SK-N-MC (cell line): ENCODE measurements at regions not wholly inside any gene's neighbourhood (a gene's known extent, or its start where the extent isn't known, plus 50 kb on each side); places are given as distances from the start of the nearest gene placed in this dataset.

Experiments used
- EZH2 ChIP-seq: fragments of 200-600 bp; sonication (generic); IDR thresholded peaks from one replicate; pipeline ENCODE4 v1.6.1; 2017; ENCODE audit warnings: antibody characterized with exemption
- FOXP2 ChIP-seq: optimal IDR thresholded peaks from 2 replicates; pipeline ENCODE3; 2011; ENCODE audit warnings: mild to moderate bottlenecking, moderate library complexity; ENCODE audit not compliant: insufficient read depth; ENCODE audit errors: extremely low read length, control extremely low read depth
- POLR2AphosphoS5 ChIP-seq: IDR thresholded peaks from 2 replicates; pipeline ENCODE4 v1.6.1; 2012; ENCODE audit warnings: mild to moderate bottlenecking, low read depth, low read length, borderline replicate concordance

DNA sequence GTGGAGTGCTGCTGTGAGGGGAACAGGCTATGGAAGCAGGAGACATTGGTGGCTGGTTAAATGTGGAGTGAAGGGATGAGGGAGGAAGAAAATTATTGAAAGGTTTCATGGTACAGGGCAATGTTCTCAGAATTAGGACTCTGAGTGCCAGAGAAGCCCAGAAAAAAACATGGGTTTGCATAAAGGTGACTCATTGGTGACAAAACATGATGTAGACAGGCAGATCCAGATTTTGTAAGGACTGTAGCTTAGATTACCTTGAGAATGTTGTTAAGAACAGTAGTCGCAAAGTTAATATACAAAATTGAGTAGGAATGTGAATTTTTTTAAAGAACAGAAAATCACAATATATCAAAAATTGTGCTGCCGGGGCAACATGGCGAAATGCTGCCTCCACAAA lies 134.9 kb upstream of the ZNF438 start:
- no peak for TF ChIP-seq EZH2
- no peak for TF ChIP-seq POLR2AphosphoS5
- no peak for TF ChIP-seq FOXP2
